Caco-2 (cell line): ENCODE measurements at regions not wholly inside any gene's neighbourhood (a gene's known extent, or its start where the extent isn't known, plus 50 kb on each side); places are given as distances from the start of the nearest gene placed in this dataset.

Experiments used
- BruUV-seq: library from RNA; stranded (reverse); fragments of 400-500 nt; replicated peaks from 2 replicates; lab custom pipeline; 2021; lab: Mats Ljungman, UMichigan
- CTCF ChIA-PET: fragments of 300-600 bp; sonication (Branson Sonifier 250); formaldehyde crosslinking; loops from one replicate; lab custom pipeline; 2022; ENCODE audit warnings: antibody characterized with exemption; lab: Charles Lee
- POLR2A ChIA-PET: fragments of 300-600 bp; sonication (Branson Sonifier 250); formaldehyde crosslinking; loops from one replicate; lab custom pipeline; 2022; ENCODE audit warnings: antibody characterized with exemption; lab: Charles Lee
- DNase-seq, 2 experiments: peaks; one replicate each; pipeline versions ENCODE4 v3.0.0 to v3.0.0-alpha.2; 2020 to 2022
- H3K27me3 ChIP-seq: replicated peaks from 2 replicates; pipeline ENCODE4 v1.6.0; 2011; ENCODE audit warnings: low read length; ENCODE audit not compliant: control insufficient read depth, insufficient read depth
- H3K36me3 ChIP-seq: 2 replicates; pipeline ENCODE4 v1.5.1; 2011; ENCODE audit warnings: low read length; ENCODE audit not compliant: control insufficient read depth, insufficient read depth
- H3K4me1 ChIP-seq: fragments of 250-450 bp; sonication (Bioruptor Pico); 2 replicates; pipeline ENCODE4 v1.5.1; 2020; ENCODE audit warnings: mild to moderate bottlenecking
- H3K4me3 ChIP-seq: 2 replicates; pipeline ENCODE4 v1.5.1; 2011; ENCODE audit warnings: low read depth, mild to moderate bottlenecking, control low read depth, low read length
- H3K9me3 ChIP-seq: fragments of 250-450 bp; sonication (Bioruptor Pico); 2 replicates; pipeline ENCODE4 v1.5.1; 2020; ENCODE audit warnings: mild to moderate bottlenecking, moderate library complexity
- H3K27ac Mint-ChIP-seq: one replicate; pipeline ENCODE4 v1.8.0; 2022; ENCODE audit warnings: mixed read lengths; ENCODE audit not compliant: unreplicated experiment
- H3K27me3 Mint-ChIP-seq: one replicate; pipeline ENCODE4 v1.8.0; 2022; ENCODE audit warnings: mixed read lengths; ENCODE audit not compliant: insufficient read depth, unreplicated experiment
- H3K36me3 Mint-ChIP-seq: one replicate; pipeline ENCODE4 v1.8.0; 2022; ENCODE audit warnings: mild to moderate bottlenecking, mixed read lengths; ENCODE audit not compliant: insufficient read depth, unreplicated experiment
- H3K4me1 Mint-ChIP-seq: one replicate; pipeline ENCODE4 v1.8.0; 2022; ENCODE audit warnings: low read depth, mixed read lengths; ENCODE audit not compliant: unreplicated experiment
- H3K4me3 Mint-ChIP-seq: one replicate; pipeline ENCODE4 v1.8.0; 2022; ENCODE audit warnings: mild to moderate bottlenecking, moderate library complexity, mixed read lengths; ENCODE audit not compliant: unreplicated experiment
- H3K9me3 Mint-ChIP-seq: one replicate; pipeline ENCODE4 v1.8.0; 2022; ENCODE audit warnings: mixed read lengths; ENCODE audit not compliant: unreplicated experiment
- intact Hi-C: fragments of 100-400 bp; cut with micrococcal nuclease; formaldehyde crosslinking; loops from one replicate; pipeline ENCODE4 v1.10.0; 2022; ENCODE audit not compliant: unreplicated experiment
- TF ChIP-seq, protein P1 (sequence below), 2 experiments: fragments of 200-600 bp in 1 of 2; IDR thresholded peaks; 1 replicate in 1 of 2; 2 replicates in 1 of 2; pipeline versions ENCODE4 v1.5.1 to v1.8.0; 2011 to 2022; ENCODE audit warnings: antibody characterized with exemption in 1 of 2, control low read depth in 1 of 2, inconsistent platforms in 1 of 2, low read depth in 1 of 2, low read length in 1 of 2, mild to moderate bottlenecking in 1 of 2, moderate library complexity in 1 of 2; ENCODE audit not compliant: insufficient read depth in 1 of 2, severe bottlenecking in 1 of 2, unreplicated experiment in 1 of 2

DNA sequence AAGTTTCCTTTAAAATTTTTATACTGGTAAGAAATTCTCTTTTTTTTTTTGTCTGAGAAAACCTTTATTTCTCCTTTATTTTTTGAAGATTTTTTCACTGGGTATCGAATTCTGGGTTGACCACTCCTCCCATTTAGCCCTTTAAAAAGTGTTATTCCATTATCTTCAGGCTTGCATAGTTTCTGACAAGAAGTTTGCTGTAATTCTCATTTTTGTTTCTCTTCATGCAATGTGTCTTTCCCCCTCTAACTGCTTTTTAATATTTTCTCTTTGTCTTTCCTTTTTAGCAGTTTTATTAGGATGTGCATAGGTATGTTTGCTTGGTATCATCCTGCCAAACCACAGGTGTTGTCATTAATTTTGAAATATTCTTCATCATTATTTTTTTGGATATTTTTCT lies 67.7 kb upstream of the GOT2 start:
- H3K4me1 ChIP-seq: no peaks in the 10 kb centered on the region
- peaks cover 28% of the 10 kb centered on the region for H3K9me3 Mint-ChIP-seq
- no peaks in the 10 kb centered on the region for H3K36me3 Mint-ChIP-seq
- H3K9me3 ChIP-seq: peaks cover 10% of the 10 kb centered on the region; the same call in 1 of the 2 replicates
- peaks cover 11% of the 10 kb centered on the region for H3K27me3 Mint-ChIP-seq
- ChIA-PET CTCF (no interaction called here), POLR2A (no interaction called here)
- H3K27me3 ChIP-seq: no peaks in the 10 kb centered on the region
- TF ChIP-seq, protein P1, sequence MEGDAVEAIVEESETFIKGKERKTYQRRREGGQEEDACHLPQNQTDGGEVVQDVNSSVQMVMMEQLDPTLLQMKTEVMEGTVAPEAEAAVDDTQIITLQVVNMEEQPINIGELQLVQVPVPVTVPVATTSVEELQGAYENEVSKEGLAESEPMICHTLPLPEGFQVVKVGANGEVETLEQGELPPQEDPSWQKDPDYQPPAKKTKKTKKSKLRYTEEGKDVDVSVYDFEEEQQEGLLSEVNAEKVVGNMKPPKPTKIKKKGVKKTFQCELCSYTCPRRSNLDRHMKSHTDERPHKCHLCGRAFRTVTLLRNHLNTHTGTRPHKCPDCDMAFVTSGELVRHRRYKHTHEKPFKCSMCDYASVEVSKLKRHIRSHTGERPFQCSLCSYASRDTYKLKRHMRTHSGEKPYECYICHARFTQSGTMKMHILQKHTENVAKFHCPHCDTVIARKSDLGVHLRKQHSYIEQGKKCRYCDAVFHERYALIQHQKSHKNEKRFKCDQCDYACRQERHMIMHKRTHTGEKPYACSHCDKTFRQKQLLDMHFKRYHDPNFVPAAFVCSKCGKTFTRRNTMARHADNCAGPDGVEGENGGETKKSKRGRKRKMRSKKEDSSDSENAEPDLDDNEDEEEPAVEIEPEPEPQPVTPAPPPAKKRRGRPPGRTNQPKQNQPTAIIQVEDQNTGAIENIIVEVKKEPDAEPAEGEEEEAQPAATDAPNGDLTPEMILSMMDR (IDR thresholded peaks at IDR 0.05; ENCODE audit: insufficient read depth in 1 of 2, low read depth in 1 of 2, low read length in 1 of 2, severe bottlenecking in 1 of 2, unreplicated experiment in 1 of 2): no peak
- no peaks in the 10 kb centered on the region for H3K4me1 Mint-ChIP-seq
- H3K27ac Mint-ChIP-seq: no peak overlapping the region
- H3K4me3 Mint-ChIP-seq: no peak overlapping the region
- no peak overlapping the region for H3K4me3 ChIP-seq
- DNase-seq: no peak
- intact Hi-C loops: no loop called here
- BruUV-seq: no TSS peak
- H3K36me3 ChIP-seq: no peaks in the 10 kb centered on the region

- BruUV-seq: no TSS peak
- CTCF ChIA-PET: no interaction called here
- 0 out of 2 replicates have a peak, but pooled peaks cover 4% of the 10 kb centered on the region for H3K9me3 ChIP-seq
- Mint-ChIP-seq H3K27me3 (peaks cover 16% of the 10 kb centered on the region), H3K36me3 (no peaks in the 10 kb centered on the region), H3K9me3 (peaks cover 6% of the 10 kb centered on the region), H3K4me1 (no peaks in the 10 kb centered on the region), H3K4me3 (no peak overlapping the region), H3K27ac (no peak overlapping the region)
- no peaks in the 10 kb centered on the region for H3K36me3 ChIP-seq
- H3K4me1 ChIP-seq: no peaks in the 10 kb centered on the region
- POLR2A ChIA-PET: no interaction called here
- DNase-seq: no peak
- no peaks in the 10 kb centered on the region for H3K27me3 ChIP-seq
- intact Hi-C loops: no loop called here
- H3K4me3 ChIP-seq: no peak overlapping the region
- TF ChIP-seq, protein P1 (IDR thresholded peaks at IDR 0.05; ENCODE audit: insufficient read depth in 1 of 2, low read depth in 1 of 2, low read length in 1 of 2, severe bottlenecking in 1 of 2, unreplicated experiment in 1 of 2): no peak
Observed at GRCh38 chr16:58797137-58797801, 63.2 kb upstream of the GOT2 start.

GRCh38 chr16:58793366-58793765 lies 59.2 kb upstream of the GOT2 start:
- ChIA-PET POLR2A (no interaction called here), CTCF (no interaction called here)
- Histone ChIP-seq H3K27me3 (no peaks in the 10 kb centered on the region), H3K9me3 (no peaks in the 10 kb centered on the region), H3K4me3 (no peak overlapping the region), H3K36me3 (no peaks in the 10 kb centered on the region), H3K4me1 (no peaks in the 10 kb centered on the region)
- Mint-ChIP-seq H3K4me3 (no peak overlapping the region), H3K36me3 (no peaks in the 10 kb centered on the region), H3K9me3 (no peaks in the 10 kb centered on the region), H3K27ac (no peak overlapping the region), H3K27me3 (peaks cover 10% of the 10 kb centered on the region), H3K4me1 (no peaks in the 10 kb centered on the region)
- no TSS peak for BruUV-seq
- no peak for DNase-seq
- TF ChIP-seq, protein P1 (IDR thresholded peaks at IDR 0.05; ENCODE audit: insufficient read depth in 1 of 2, low read depth in 1 of 2, low read length in 1 of 2, severe bottlenecking in 1 of 2, unreplicated experiment in 1 of 2): no peak
- intact Hi-C loops: no loop called here
